ENCODE measurements at regions not wholly inside any gene's neighbourhood (a gene's known extent, or its start where the extent isn't known, plus 50 kb on each side); places are given as distances from the start of the nearest gene placed in this dataset.

DNA sequence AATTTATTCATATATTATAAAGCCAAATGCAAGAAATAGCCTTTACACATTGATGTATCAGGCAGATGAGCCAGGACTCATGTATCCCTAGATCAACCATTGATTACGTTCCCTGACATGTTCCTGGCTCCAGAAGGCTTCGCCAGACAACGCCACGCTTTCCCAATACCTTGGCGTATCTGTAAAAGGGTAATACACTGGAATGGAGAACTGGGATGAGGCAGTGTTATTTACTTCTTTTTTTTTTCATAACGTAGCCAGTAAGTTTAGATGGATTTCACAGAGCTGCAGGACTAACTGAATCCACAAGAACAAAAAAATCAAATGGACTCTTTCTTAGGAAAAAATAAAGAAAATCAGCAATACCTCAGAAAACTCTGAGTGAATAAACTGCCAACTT, 588.1 kb upstream of the SEMA3D start:
- no peak for DNase-seq

DNA sequence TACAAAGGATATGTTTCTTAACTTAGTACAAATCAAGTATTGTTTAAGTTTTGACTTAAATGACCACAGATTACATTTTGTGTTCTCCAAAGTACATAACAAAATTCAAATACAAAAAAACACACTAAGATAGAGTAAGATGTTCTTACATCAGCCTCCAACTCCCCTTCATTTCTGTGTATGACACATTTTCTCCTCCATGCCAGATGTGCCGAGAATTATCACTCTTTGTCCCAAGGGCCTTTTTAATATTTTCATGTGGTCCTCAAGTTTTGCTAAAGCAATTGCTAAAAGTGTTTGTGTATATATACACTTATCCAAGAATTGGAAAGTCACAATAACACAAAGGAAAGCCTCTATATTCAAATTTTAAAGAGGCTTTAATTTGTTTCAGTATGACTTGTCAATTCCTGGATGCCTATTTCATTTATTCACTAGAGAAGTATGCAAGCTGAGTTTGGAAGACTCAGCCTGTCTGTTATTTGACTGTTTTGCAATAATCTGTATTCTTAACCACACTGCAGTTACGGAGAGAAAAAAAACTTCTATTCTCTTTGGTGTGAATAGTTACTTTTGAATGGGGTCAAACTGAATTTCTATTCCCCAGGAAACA, 586.4 kb upstream of the SEMA3D start:
- no peak for DNase-seq

DNA sequence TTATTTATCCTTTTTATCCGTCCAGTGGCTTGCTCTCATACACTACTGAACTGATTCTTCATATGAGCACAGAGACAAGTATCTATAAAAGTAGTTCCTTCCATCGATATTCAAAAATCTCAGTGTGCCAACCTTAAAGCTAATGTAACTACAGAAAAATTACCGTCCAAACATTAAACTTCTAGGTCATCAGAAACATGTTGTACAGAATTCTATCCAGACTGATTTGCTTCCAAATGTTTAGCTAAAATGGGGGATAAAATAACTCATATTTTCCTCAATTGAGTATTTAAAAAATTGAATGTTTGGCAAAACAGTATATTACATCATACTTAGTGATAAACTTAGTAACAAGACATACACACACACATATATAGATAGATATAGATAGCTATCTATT, 584.7 kb upstream of the SEMA3D start:
- no peak for DNase-seq

DNA sequence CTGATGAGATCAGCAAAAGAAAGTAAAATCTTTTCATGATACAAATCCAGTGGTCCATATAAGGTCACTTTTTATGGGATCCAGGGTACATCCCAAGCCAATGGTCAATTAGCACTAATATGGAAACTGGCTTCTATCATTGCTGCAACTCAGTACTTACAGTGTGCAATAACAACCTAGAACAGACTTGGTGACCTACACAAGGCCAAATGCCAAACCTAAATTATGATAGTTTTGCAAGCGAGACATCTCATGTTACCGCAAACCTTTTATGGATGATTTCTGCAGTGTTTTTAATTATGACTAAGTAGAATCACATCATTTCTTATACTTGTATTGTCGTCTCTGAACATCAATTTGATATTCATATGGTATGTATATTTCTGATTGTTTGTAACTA, 583.5 kb upstream of the SEMA3D start:
- no peak for DNase-seq

DNA sequence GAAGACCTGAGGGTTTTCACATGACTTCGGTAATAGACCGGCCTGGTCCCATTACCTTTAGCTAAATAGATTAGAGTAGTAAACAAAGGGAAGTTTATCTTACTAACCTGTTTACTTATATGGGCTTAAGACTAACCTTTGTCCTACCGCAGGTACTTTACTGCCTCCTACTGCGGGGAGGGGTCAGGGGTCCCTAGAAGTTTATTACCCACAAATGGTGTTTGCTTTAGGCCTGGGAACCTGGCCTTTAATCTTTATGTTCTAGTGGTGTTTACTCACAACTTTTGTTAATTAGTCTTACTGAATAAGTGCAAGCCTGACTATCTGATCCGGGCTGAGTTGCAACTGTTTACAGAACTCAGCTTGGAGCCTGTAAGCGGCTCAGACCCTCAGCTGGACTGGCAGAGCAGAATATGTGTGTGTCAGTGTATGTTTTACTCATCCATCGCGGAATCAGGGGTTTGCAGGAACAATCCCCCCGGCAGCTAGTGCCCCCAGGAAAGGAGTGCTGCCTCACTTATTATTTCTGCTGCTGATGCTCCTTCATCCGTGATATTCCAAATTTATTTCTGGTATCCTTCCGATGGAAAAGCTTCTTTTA, 578.9 kb upstream of the SEMA3D start:
- DNase-seq, result no peak

DNA sequence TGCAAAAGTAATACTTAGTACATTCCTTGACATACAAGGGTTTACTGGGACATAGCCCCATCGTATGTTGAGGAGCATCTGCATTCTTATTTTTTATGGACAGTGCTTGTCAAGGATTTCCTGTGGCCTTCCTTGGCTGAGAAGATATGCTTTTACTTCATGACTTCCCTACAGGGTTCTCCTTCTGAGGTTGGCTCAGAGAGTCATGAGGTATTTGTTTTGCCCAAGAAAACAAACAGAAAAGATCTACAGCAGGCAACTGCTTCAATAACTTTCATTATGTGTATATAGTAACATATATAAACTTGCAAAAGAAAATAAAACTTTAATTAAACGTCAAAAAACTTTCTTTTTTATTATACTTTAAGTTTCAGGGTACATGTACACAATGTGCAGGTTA, 577.2 kb upstream of the SEMA3D start:
- no peak for DNase-seq

DNA sequence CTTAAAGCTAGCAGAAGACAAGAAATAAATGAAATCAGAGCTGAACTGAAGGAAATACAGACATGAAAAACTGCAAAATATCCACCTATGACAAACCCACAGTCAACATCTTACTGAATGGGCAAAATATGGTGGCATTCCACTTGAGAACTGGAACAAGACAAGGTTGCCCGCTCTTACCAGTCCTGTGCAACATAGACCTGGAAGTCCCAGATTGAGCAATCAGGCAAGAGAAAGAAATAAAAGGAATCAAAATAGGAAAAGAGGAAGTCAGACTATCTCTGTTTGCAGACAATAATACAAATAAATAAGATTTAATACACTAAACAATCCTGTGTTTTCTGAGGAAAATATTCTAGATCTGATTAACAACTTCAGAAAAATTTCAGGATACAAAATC, 570.5 kb upstream of the SEMA3D start:
- DNase-seq, result no peak

DNA sequence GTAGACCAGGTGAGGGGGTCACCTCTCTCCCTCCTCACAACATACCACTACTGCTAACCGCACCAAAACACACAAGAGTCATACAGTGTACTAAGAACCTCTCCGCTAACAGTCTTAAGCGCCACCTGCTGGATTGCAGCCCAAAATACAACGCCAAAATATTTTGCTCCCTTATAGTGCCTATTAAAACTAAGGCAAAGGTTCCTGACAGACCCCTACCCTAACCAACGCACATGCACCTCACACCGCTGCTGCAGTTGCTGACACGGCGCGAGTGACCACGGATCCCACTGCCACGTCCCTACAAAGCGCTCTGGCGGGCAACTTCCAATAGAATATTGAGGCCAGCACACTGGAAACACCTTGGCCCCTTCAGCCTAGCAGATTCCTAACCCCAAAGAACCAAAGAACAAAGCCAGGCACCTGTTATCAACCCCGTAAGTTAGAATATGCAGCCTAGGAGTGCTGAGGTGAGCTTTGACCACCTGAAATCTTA, 563.6 kb upstream of the SEMA3D start:
- peak; percentile 25 to 56 for DNase-seq

DNA sequence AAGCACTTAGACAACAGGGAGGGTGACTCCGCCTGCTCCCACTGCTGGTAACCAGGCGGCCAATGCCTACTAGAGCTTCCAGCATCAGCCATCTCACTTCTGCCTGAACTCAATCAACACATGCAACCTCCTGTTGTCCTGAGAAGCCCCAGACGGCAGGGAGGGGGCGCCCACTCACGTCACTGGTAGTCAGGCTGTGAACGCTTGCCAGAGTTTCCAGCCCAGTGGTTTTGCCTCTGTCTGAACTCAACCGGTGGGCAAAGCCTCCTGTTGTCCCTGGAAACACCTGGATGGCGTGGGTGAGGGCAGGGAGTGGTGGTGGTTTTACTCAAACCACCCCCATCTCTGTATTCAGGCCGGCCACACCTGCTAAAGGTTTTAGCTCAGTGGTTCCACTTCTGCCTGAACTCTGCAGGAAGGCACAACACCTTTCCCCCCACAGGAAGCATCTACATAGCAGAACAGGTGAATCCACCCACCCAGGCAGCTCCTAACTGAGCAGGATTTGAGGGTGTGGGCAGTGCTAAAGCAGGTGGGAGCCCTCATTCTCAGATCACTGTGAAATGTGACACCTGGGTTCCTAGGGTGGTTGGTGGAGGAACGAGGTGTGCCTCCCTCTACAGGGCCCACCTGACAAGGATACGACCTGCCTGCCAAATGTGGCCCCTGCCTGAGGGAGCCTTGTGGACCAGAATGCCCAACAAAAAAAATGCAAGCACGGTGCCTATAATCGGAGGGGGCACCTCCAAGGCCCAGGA, 563.0 kb upstream of the SEMA3D start:
- peak; percentile 29 to 58 for DNase-seq

DNA sequence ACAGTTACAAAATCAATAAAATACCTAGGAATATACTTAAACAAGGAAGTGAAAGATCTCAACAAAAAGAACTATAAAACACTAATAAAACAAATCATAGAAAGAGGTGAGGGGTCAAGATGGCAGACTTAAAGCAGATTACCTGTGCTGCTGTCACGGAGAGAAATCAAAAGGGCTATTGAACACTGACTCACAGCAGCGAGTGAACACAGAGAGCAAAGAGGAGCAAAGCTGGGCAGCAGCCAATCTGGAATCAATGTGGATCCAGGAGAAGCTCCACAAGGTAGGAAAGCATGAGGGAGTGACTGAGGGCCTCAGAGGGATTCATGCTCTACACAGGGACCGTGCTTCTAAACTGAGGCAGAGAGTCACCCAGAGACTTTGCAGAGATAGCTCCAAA, 562.0 kb upstream of the SEMA3D start:
- DNase-seq, result peak in 1 of 2 experiments; percentile 38

DNA sequence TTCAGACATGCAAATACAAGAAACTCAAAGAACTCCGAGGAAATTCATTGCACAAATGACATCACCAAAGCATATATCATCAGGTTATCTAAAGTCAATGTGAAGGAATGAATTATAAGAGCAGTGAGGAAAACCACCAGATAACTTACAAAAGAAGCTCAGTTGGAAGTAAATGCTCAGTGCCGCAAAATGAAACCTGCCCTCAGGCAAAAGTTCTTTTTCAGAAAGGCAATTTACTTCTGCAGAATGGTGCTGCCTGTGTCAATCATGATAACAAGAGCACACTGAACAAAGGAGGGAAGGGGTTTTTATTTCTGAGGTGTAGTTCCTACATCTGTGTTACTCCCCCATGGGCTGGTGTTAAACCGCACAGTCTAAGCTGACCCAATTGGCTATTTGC, 550.6 kb upstream of the SEMA3D start:
- no peak for DNase-seq

DNA sequence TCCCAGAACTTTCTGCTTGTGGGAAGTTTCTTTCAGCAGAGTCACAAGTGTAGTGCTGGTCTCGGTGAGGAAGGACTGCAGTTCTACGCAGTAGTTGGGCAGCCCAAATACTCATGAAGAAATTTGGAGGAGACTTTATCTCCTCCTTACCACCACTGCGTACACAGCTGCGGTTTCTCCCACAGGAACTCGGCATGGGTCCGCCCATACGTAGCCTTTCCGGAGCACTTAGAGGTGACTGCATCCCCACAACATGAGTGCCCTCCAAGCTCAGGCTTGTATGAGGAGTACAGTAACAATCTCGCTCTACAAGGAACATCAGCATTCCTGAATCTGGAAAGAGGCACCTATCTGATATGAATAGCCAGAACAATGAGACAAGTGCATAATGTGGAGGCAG, 549.2 kb upstream of the SEMA3D start:
- DNase-seq, result no peak

DNA sequence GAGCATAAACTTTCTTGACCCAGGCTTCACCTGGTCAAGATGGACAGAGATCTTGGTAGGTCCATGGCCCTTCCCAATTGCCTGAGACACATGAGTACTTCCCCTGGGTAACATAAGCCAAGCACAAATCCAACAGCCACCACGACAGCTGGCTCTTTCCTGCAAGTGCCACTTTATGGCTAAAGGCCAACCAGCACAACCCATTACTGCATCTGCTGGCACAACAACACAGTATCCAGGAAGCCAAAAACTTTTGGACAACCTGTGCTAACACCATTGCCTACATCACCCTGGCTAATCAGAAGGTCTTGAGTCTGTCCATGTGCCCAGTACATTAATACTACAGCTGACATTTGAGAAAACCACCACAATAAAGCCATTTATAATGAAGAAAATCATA, 548.0 kb upstream of the SEMA3D start:
- peak; percentile 20 to 24 for DNase-seq

DNA sequence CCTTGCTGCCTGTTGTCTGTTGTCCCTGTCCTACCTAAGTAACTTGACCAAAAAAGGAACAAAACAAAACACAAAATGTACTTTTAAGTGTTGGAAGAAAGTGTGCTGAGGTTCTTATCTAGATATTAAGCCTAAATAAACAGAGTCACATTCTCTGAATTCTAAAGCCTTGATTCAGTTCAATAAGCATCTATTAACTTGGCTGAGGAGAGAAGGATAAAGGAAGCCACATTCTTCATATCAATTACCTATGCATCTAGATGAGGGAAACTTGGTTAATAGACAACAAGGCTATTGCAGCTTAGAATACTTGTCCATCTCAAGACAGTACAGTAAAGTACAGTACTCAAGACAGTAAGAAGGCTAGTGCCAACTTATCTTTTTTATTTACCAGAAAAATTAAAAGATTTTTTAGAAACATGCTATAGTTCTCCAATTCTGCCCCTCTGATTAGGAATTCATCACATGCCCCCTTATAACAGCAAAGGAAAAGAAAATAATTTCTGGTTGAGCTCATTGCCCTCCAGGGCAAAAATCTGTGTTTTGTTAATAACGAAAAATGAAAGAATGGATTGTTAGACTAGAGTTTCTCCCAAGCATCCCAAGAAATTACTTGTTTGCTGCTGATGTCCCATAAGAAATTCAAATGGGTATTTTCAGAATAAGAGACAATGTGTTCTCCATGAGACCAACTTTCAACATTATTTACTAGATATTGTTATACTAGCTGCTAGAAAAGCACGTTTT, 546.5 kb upstream of the SEMA3D start:
- DNase-seq, result no peak

DNA sequence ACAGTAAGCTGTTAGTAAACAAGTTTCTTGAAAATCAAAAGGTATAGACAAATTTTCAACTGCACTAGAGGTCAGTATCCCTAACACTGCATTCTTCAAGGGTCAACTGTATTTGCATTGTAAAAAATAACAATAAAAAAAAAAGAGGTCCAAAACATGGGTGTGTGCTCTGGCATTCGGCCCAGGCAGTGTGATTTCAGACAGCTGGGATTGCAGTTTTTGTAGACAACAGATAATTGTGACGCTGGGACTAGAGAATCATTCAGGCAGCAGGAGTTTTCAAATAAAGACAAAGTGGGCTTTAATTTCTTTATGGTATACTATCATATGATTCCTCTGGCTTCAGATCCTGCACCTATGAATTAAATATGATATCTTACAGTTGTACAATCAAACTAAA, 543.2 kb upstream of the SEMA3D start:
- peak in 1 of 2 experiments; percentile 2 for DNase-seq

DNA sequence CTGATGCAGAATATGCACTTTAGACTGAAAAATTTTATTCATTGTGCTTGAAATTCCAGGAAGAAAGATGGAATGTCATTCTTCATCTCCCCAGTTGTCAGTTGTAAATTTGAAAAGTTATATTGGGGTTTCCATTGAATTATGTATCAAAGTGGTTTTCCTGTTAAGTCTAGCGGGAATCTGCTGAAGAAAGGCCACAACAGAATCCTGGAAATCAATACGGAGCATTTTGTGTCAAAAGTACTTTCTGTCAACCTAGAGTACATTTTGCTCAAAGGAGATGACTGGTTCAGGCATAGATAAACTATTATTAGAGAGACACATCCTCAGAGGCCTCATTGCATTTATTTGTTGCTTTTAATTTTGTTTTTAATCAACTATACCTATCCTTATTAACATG, 538.2 kb upstream of the SEMA3D start:
- no peak for DNase-seq

DNA sequence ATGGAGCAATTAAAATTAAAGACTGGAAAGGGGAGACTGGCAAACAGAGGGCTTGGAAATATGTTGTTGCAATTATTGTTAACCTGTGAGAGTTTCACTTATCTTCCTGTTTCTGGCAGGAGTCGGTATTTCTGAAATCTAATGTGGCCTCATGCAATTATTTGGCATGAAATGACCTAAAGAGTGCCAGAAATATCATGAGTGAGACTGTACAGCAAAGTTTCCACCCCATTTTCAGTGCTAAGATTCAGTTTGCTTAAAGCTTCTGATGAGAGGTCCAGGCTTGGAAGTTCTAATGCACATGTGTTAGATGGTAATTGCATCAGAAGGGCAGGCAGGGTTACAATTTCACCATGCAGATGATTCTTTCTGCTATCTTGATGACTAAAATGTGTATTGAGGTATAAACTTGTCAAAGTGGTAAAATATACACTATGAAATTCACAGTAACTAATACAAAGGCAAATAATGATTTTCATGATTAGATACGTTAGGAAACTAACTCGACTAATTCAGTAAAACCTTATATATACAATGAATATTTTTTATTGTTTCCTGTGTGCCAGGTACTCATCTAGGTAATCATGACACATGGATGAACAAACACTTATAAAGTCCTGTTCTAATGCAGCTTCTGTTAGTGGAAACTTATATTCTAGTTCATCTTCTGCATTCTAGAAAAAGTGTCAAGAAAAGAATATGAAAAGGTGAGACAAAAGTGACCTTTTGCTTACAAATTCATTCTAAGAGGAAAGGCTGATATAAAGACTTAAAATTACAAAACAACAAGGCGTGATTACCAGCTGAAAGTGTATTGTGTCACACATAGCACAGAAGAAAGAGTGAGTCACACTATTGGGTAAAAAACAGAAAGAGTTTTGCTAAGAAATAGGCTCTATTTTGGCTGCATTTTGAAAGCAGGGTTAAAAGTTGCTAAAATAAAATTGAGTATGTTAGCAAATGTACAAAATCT, 533.4 kb upstream of the SEMA3D start:
- peak in 1 of 2 experiments; percentile 1 for DNase-seq

DNA sequence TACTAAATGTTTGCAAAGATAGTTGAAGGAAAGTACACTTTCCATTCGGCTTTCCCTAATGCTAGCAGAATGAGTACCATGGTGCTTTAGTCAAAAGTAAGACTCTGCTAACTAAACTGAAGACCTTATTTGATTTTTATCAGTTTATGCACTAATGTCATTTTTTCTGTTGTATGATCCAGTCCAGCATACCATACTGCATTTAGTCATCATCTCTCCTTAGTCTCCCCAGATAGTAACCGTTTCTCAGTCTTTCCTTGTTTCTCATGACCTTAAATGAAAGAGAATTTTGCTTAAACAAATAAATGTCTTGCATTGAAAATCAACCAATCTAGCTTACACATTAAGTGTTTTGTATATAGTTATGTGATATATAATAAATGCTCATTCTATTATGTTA, 529.5 kb upstream of the SEMA3D start:
- DNase-seq, result no peak

DNA sequence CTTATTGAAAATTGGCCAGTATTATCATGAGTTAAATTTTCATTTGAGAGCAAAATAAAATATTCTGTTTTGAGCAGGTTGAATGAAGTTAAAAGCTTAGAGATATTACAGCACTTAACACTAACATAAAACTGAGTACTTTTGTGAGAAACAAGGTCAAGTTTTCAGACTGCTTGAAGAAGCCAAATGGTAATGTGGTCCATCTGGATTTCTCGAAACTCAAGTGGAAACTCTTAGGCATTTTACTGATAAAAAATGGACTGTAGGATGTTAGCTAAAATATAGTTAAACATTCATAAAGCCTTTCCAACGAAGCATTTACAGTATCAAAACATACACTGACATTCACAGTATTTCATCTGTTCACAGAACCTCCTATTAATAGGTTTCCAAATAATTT, 528.1 kb upstream of the SEMA3D start:
- DNase-seq, result no peak

DNA sequence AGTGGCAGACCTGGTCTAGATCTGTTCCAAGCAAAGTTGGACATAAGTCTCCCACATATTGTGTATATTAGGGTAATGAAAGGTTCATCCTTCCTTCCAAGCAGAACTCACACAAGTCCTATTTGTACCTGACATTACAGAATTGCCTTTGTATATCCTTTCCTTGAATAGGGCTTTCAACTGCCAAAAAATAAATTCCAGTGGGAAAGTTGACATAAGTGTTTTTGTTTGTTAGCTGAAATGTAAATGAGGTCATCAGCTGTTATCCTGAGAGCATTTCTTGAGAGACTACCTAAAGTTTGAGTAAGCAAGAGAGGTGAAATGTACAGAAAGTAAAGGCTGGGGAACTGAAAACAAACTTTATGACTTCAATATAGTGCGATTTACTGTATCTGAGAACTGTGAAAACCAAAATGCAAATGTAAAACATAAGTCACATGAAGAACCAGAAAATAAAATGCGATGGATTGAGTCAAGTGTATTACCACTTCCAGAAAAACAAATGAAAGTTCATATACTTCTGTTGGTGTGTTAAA, 527.3 kb upstream of the SEMA3D start:
- no peak for DNase-seq

DNA sequence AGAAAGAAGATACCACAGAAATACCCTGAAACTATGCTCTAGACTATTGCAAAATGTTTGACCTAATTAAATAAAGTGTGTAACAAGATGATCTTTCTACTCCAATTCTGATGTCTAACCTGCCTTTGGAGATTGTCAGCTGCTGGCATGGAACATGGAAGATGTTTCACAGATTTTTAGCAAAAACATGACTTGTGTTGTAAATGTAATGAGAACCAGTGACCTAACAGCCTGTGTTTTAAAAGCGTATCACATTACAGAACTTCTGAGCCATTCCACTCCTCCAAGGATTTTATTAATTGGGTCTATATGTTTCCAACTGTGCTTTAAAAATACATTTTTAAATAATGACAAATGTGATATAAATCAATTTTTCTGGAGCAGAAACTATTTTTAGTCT, 526.3 kb upstream of the SEMA3D start:
- DNase-seq, result no peak

DNA sequence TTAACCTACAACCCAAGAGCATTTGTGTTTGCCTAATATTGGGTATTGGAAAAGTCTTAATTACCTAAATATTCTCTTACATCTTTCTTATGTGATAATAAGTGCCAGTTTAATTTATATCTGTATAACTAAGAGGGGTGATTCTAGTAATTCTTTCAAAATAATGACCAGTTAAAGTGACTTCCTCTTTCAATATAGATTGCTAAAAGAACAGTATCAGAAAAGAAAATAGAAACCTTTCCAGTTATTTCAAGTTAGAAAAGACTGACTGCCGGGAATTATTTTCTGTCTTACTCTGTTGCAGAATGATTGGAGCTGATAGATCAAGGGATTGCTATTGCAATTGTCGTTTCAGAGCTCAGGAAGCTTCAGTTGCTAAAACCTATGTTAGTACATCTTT, 525.0 kb upstream of the SEMA3D start:
- no peak for DNase-seq
